ENCODE measurements at regions not wholly inside any gene's neighbourhood (a gene's known extent, or its start where the extent isn't known, plus 50 kb on each side); places are given as distances from the start of the nearest gene placed in this dataset.

- DNase-seq (ENCODE audit: low read depth in 2 of 2) = no peak
Measured at GRCh38 chr1:82775406-82776000, 974.8 kb downstream of the ADGRL2 start.

GRCh38 chr1:82762829-82763532 lies 962.2 kb downstream of the ADGRL2 start:
- DNase-seq (ENCODE audit: low read depth in 2 of 2) = no peak

GRCh38 chr1:82759035-82759434 lies 958.3 kb downstream of the ADGRL2 start:
- DNase-seq (ENCODE audit: low read depth in 2 of 2) = no peak

- DNase-seq (ENCODE audit: low read depth in 2 of 2) = no peak
Measured at GRCh38 chr1:82755671-82756070, 954.9 kb downstream of the ADGRL2 start.

GRCh38 chr1:82755191-82755590 lies 954.5 kb downstream of the ADGRL2 start:
- no peak for DNase-seq (ENCODE audit: low read depth in 2 of 2)

- DNase-seq (ENCODE audit: low read depth in 2 of 2) = no peak
Measured at GRCh38 chr1:82752046-82752445, 951.3 kb downstream of the ADGRL2 start.

GRCh38 chr1:82733645-82734044 lies 932.9 kb downstream of the ADGRL2 start:
- no peak for DNase-seq (ENCODE audit: low read depth in 2 of 2)

- no peak for DNase-seq (ENCODE audit: low read depth in 2 of 2)
Measured at GRCh38 chr1:82731216-82731615, 930.5 kb downstream of the ADGRL2 start.

- DNase-seq (ENCODE audit: low read depth in 2 of 2) = no peak
Measured at GRCh38 chr1:82728206-82728605, 927.5 kb downstream of the ADGRL2 start.

- DNase-seq (ENCODE audit: low read depth in 2 of 2) = no peak
Measured at GRCh38 chr1:82724246-82724645, 923.5 kb downstream of the ADGRL2 start.

- peak; percentile 22 for DNase-seq (ENCODE audit: low read depth in 2 of 2)
Measured at GRCh38 chr1:82722608-82723007, 921.9 kb downstream of the ADGRL2 start.

- DNase-seq (ENCODE audit: low read depth in 2 of 2) = no peak
Measured at GRCh38 chr1:82721702-82722101, 921.0 kb downstream of the ADGRL2 start.

- no peak for DNase-seq (ENCODE audit: low read depth in 2 of 2)
Measured at GRCh38 chr1:82718719-82719419, 918.1 kb downstream of the ADGRL2 start.

- DNase-seq (ENCODE audit: low read depth in 2 of 2) = no peak
Measured at GRCh38 chr1:82710091-82710490, 909.4 kb downstream of the ADGRL2 start.

- no peak for DNase-seq (ENCODE audit: low read depth in 2 of 2)
Measured at GRCh38 chr1:82707681-82708080, 906.9 kb downstream of the ADGRL2 start.

- peak; percentile 31 to 32 for DNase-seq (ENCODE audit: low read depth in 2 of 2)
Measured at GRCh38 chr1:82706741-82707140, 906.0 kb downstream of the ADGRL2 start.

GRCh38 chr1:82704966-82705365 lies 904.2 kb downstream of the ADGRL2 start:
- no peak for DNase-seq (ENCODE audit: low read depth in 2 of 2)

GRCh38 chr1:82704393-82704792 lies 903.7 kb downstream of the ADGRL2 start:
- DNase-seq (ENCODE audit: low read depth in 2 of 2) = no peak

GRCh38 chr1:82703951-82704350 lies 903.2 kb downstream of the ADGRL2 start:
- no peak for DNase-seq (ENCODE audit: low read depth in 2 of 2)

- no peak for DNase-seq (ENCODE audit: low read depth in 2 of 2)
Measured at GRCh38 chr1:82700476-82700875, 899.7 kb downstream of the ADGRL2 start.

- no peak for DNase-seq (ENCODE audit: low read depth in 2 of 2)
Measured at GRCh38 chr1:82697965-82698364, 897.2 kb downstream of the ADGRL2 start.

- no peak for DNase-seq (ENCODE audit: low read depth in 2 of 2)
Measured at GRCh38 chr1:82695443-82695842, 894.7 kb downstream of the ADGRL2 start.

- no peak for DNase-seq (ENCODE audit: low read depth in 2 of 2)
Measured at GRCh38 chr1:82690411-82690810, 889.7 kb downstream of the ADGRL2 start.

Data from fibroblast of skin of left quadriceps (primary cell).